Uterus (tissue), 2 donors: ENCODE measurements at regions not wholly inside any gene's neighbourhood (a gene's known extent, or its start where the extent isn't known, plus 50 kb on each side); places are given as distances from the start of the nearest gene placed in this dataset.

Source experiments
- CTCF ChIP-seq, 4 experiments: fragments of 200-600 bp in 2 of 4; fragments of 450-650 bp in 2 of 4; sonication (generic) in 2 of 4; IDR thresholded peaks; one replicate each; pipeline ENCODE4 v1.5.1; 2016 to 2019; ENCODE audit warnings: antibody characterized with exemption in 4 of 4, mild to moderate bottlenecking in 2 of 4, moderate library complexity in 1 of 4
- POLR2A ChIP-seq, 2 donors: fragments of 450-650 bp; IDR thresholded peaks; one replicate each; pipeline ENCODE4 v1.6.1; 2016; ENCODE audit warnings: antibody characterized with exemption in 2 of 2, mild to moderate bottlenecking in 1 of 2, moderate library complexity in 1 of 2

GRCh38 chr3:111476701-111477100 is 65.3 kb upstream of the CD96 start:
- TF ChIP-seq CTCF (IDR thresholded peaks at IDR 0.05) = no peak
- no peak for TF ChIP-seq POLR2A (IDR thresholded peaks at IDR 0.05)
